ENCODE measurements at regions not wholly inside any gene's neighbourhood (a gene's known extent, or its start where the extent isn't known, plus 50 kb on each side); places are given as distances from the start of the nearest gene placed in this dataset.

DNA sequence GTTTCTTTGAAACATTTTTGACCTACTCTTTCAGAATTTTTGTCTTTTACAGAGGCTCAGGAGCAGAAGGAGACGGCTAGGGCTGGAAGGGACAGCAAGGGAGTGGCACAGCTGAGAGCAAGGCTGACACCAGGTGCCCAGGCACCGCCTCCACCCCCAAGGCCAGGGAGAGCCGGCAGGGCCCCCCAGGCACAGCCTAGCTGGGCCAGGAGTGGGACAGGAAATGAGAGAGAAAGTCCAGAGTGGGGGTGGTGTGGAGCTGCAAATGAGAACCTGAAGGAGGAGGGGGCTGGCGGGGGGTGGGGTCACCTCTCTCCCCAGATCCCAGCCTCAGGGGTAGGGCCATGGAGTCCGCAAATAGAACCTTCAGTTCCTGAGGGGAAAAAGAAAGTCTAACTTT, 236.7 kb downstream of the CDC5L start:
- TF ChIP-seq, protein P1, sequence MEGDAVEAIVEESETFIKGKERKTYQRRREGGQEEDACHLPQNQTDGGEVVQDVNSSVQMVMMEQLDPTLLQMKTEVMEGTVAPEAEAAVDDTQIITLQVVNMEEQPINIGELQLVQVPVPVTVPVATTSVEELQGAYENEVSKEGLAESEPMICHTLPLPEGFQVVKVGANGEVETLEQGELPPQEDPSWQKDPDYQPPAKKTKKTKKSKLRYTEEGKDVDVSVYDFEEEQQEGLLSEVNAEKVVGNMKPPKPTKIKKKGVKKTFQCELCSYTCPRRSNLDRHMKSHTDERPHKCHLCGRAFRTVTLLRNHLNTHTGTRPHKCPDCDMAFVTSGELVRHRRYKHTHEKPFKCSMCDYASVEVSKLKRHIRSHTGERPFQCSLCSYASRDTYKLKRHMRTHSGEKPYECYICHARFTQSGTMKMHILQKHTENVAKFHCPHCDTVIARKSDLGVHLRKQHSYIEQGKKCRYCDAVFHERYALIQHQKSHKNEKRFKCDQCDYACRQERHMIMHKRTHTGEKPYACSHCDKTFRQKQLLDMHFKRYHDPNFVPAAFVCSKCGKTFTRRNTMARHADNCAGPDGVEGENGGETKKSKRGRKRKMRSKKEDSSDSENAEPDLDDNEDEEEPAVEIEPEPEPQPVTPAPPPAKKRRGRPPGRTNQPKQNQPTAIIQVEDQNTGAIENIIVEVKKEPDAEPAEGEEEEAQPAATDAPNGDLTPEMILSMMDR (IDR thresholded peaks at IDR 0.05) = no peak

DNA sequence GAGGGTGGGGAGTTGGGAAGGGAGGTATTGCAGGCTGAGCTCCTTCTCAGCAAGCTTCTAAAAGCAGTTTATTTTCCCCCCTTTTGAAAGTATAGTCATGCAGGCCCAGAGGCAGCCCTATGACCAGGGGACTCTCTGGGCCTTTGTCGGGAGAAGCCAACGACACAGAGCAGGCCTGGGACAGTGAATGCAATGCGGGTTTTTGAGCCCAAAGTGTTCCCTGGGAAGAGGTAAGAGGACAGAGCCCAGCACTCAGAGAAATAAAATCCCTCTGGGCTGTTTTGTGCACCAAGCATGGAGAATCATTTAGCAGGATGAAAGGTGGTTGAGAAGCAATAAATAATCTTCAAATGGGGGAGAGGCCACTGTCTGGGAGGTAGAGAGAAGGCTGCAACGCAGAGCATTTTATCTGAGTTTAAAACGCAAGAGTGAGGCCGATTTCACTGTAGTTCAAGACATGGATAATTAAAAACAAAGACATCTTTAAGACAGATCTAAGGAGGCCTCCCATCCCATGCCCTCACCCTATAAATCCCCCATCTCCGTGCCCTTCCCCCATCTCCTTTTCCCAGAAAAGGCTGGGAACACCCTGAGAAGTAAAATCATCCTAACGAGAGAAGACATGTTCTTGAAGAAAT, 237.5 kb downstream of the CDC5L start:
- TF ChIP-seq, protein P1 (IDR thresholded peaks at IDR 0.05) = no peak

DNA sequence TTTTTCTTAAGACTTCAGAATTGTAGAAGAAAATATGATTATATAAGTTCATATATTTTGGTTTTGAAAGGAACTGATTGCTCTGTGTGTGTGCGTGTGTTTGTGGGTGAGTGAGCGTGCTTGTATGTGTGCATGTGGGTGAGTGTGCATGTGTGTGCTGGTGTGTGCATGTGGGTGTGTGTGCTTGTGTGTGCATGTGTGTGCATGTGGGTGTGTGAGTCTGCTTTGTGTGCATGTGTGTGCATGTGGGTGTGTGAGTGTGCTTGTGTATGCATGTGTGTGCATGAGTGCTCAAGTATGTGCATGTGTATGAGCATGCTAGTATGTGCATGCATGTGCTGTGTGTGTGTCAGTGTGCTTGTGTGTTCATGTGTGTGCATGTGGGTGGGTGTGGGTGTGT, 238.5 kb downstream of the CDC5L start:
- TF ChIP-seq, protein P1 (IDR thresholded peaks at IDR 0.05) = no peak

DNA sequence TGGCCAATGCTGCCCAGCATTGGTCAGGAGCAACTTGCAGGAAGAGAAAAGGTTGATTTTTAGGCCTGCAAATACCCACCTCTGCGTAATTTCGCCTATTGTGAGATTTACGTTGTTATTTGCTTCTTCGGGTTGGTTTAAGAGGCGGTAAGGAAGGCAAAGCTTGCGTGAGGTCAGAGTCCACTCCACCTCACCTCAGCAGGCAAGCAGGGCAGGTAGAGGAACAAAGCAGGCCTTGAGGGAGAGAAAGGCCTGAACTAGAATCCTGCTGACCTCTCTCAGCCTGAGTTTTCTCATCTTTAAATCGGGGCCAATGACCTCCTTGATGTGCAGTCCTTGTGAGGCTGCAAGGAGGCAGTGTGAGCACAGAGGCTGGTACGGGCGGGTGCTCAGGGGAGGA, 239.1 kb downstream of the CDC5L start:
- TF ChIP-seq, protein P1 (IDR thresholded peaks at IDR 0.05) = no peak

DNA sequence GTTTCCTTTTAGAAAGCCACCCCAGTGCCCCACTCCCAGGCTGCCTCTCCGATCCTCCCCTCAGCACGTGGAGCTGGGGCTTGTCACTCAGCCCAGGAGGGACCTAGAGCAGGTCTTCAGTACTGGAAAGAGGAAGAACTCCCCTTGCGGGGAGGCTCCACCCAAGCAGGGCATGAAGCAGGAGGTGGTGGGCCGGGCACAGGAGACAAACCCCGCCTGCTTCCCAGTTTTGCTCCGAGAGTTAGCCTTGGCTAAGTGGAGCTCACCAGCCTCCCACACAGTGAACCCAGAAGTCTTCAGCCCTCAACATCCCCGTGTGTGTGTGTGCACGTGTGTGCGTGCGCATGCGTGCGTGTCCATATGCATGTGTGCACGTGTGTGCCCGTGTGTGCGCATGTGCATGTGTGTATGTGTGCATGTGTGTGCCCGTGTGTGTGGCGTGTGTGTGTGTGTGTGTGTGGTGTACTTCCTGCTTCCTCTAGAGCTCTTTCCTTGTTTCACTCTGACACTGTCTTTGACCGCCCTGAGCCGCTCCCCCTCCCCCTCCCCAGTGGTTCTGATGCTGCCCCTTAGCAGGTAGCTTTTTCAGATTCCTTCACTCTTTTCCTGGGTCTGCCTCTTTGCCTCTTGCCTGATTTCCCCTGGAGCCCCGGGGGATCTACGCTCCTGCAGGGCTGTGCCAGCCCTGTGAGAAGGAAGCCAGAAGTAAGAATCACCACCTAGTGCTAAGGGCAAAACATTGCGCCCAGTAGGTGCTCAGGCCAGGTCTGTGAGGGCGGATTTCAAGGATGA, 239.8 kb downstream of the CDC5L start:
- TF ChIP-seq, protein P1 (IDR thresholded peaks at IDR 0.05) = no peak

DNA sequence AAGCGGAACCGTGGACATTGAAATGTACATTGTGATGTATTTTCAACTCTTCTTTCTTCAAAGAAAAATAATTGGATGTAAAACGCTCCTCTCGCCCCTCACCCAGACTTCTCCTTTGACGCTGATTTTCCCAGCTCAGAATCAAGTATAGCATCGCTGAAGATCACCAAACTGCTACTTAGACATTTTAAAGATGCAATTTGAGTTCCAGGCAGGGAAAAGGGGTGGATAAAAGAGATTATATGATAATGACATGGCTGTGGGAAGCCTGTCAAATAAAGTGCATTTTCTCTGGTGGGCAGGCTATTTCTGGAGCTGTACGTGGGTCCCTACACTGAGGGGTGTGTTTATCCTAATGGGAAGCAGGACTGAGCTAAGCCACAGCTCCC, 240.4 kb downstream of the CDC5L start:
- TF ChIP-seq, protein P1 (IDR thresholded peaks at IDR 0.05) = no peak

DNA sequence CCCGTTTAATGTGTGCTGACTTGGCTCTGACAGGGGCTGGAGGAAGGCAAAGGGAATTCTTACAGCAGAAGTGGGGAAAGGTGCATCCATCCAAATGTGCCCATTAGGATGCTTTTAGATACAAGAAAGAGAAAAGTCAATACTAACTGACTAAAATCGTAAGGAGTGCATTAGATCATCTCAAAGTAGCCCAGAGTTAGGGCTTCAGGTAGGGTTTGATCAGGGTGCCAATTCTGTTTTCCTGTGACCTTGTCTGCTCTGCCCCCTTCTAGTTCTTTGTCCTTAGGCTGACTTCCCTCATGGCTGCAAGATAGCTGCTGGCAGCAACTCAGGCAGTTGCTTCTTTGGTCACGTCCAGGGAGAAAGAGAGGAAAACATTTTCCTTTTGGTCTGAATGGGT, 240.8 kb downstream of the CDC5L start:
- TF ChIP-seq, protein P1 (IDR thresholded peaks at IDR 0.05) = no peak

All from LNCAP (cell line).